Sigmoid colon (tissue), 6 donors: ENCODE measurements at regions not wholly inside any gene's neighbourhood (a gene's known extent, or its start where the extent isn't known, plus 50 kb on each side); places are given as distances from the start of the nearest gene placed in this dataset.

Experiments
- DNase-seq: peaks from one replicate; pipeline ENCODE4 v3.0.0-alpha.2; 2019
- H3K27ac ChIP-seq, 4 donors: fragments of 200-600 bp; sonication (generic); one replicate each; pipeline ENCODE4 v1.5.1; 2016 to 2019; ENCODE audit warnings: mild to moderate bottlenecking in 1 of 4
- H3K27me3 ChIP-seq, 3 donors: fragments of 200-600 bp; sonication (generic); one replicate each; pipeline ENCODE4 v1.5.1; 2019; ENCODE audit warnings: mild to moderate bottlenecking in 1 of 3
- H3K36me3 ChIP-seq, 4 donors: fragments of 200-600 bp; sonication (generic); one replicate each; pipeline ENCODE4 v1.5.1; 2016 to 2019
- H3K4me1 ChIP-seq, 4 donors: fragments of 200-600 bp; sonication (generic); one replicate each; pipeline ENCODE4 v1.5.1; 2017 to 2019
- H3K4me3 ChIP-seq, 4 donors: fragments of 200-600 bp; sonication (generic); one replicate each; pipeline ENCODE4 v1.5.1; 2017 to 2019; ENCODE audit warnings: mild to moderate bottlenecking in 2 of 4, moderate library complexity in 1 of 4
- H3K9me3 ChIP-seq, 4 donors: fragments of 200-600 bp in 3 of 4; sonication (generic) in 3 of 4; one replicate each; pipeline versions ENCODE4 v1.5.1 to v1.6.1; 2013 to 2019
- EP300 ChIP-seq, 4 donors: sonication (generic); formaldehyde crosslinking; IDR thresholded peaks; one replicate each; pipeline ENCODE4 v1.6.1; 2017; ENCODE audit warnings: antibody characterized with exemption in 4 of 4
- POLR2A ChIP-seq, 2 donors: fragments of 450-650 bp; IDR thresholded peaks; one replicate each; pipeline ENCODE4 v1.6.1; 2016; ENCODE audit warnings: antibody characterized with exemption in 2 of 2, mild to moderate bottlenecking in 2 of 2, moderate library complexity in 2 of 2
- POLR2AphosphoS5 ChIP-seq, 4 donors: sonication (generic); formaldehyde crosslinking; IDR thresholded peaks; one replicate each; pipeline ENCODE4 v1.6.1; 2017; ENCODE audit warnings: antibody characterized with exemption in 4 of 4
- WGBS, 2 donors: extraction: QIAGEN DNeasy Blood & Tissue Kit; methylation state at CpG; one replicate each; pipeline ENCODE4 v1.1.7; 2013; 5-methylcytosine and 5-hydroxymethylcytosine counted together
- intact Hi-C: fragments of 100-400 bp; cut with DNase I; formaldehyde crosslinking; loops from one replicate; pipeline ENCODE4 v1.15.1; 2023
- TF ChIP-seq, protein P1 (sequence below), 4 experiments: fragments of 450-650 bp in 3 of 4; fragments of 200-600 bp in 1 of 4; IDR thresholded peaks; one replicate each; pipeline ENCODE4 v1.5.1; 2016 to 2019; ENCODE audit warnings: antibody characterized with exemption in 4 of 4, mild to moderate bottlenecking in 3 of 4, moderate library complexity in 2 of 4
- donor health status: healthy with polysubstance abuse.
- donor health status: healthy.

DNA sequence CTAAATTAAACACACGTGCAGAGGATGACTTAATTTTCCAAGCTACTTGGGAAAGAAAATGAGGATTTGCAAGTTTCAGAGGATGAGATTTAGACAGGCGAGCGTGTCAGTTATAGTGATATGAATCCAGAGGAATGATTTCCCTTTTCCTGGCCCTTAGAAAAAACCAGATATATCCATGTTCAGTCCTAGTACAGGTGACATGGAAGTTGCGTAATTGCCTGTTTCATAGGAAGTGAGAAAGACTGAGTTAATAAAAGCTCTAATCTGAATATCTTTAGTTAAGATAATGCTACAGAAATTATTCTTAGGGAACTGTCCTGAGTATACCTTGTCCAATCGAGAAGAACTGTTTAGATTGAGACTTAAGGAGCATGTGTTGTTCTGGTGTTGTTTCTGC, 490.5 kb downstream of the ZNF385D start:
- intact Hi-C loops, result no loop called here
- no peak for DNase-seq
- no peaks in the 10 kb centered on the region for H3K27me3 ChIP-seq
- H3K9me3 ChIP-seq, result no peaks in the 10 kb centered on the region
- WGBS, 2 donors, result 78 to 85% methylated on average over 5 of the region's 5 CpGs
- H3K4me1 ChIP-seq, result peaks cover 0 to 10% (median 0%) of the 10 kb centered on the region in 4 donors
- no peak overlapping the region for H3K27ac ChIP-seq
- no peak overlapping the region for H3K4me3 ChIP-seq
- TF ChIP-seq POLR2AphosphoS5 (IDR thresholded peaks at IDR 0.05), result no peak
- TF ChIP-seq, protein P1, sequence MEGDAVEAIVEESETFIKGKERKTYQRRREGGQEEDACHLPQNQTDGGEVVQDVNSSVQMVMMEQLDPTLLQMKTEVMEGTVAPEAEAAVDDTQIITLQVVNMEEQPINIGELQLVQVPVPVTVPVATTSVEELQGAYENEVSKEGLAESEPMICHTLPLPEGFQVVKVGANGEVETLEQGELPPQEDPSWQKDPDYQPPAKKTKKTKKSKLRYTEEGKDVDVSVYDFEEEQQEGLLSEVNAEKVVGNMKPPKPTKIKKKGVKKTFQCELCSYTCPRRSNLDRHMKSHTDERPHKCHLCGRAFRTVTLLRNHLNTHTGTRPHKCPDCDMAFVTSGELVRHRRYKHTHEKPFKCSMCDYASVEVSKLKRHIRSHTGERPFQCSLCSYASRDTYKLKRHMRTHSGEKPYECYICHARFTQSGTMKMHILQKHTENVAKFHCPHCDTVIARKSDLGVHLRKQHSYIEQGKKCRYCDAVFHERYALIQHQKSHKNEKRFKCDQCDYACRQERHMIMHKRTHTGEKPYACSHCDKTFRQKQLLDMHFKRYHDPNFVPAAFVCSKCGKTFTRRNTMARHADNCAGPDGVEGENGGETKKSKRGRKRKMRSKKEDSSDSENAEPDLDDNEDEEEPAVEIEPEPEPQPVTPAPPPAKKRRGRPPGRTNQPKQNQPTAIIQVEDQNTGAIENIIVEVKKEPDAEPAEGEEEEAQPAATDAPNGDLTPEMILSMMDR (IDR thresholded peaks at IDR 0.05), result no peak
- no peak for TF ChIP-seq POLR2A (IDR thresholded peaks at IDR 0.05)
- TF ChIP-seq EP300 (IDR thresholded peaks at IDR 0.05), result no peak
- H3K36me3 ChIP-seq, result no peaks in the 10 kb centered on the region

DNA sequence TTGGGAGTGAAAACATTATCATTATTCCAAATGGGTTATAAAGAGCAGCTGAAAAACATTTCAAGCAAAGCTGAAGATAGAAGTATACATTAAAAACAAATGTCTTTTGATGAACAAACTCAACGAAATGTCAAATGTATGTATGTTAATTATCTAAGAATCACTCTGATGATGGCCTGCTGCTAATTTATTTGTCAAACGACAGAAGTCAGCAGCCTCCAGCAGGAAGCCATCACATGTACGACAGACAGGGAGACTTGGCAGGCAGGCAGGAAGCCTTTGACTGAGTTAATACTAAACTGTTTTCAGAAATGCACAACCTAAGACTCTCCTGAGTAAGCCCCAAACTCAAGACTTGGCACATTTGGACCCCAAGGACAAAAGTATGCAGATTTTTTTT, 491.1 kb downstream of the ZNF385D start:
- DNase-seq, result no peak
- intact Hi-C loops, result no loop called here
- Histone ChIP-seq H3K27ac (no peak overlapping the region), H3K9me3 (no peaks in the 10 kb centered on the region), H3K4me3 (no peak overlapping the region), H3K27me3 (no peaks in the 10 kb centered on the region), H3K4me1 (peaks cover 0 to 10% (median 0%) of the 10 kb centered on the region in 4 donors), H3K36me3 (no peaks in the 10 kb centered on the region)
- WGBS, 2 donors, result 25 to 35% methylated on average over 3 of the region's 3 CpGs
- TF ChIP-seq POLR2A (IDR thresholded peaks at IDR 0.05), result no peak
- no peak for TF ChIP-seq EP300 (IDR thresholded peaks at IDR 0.05)
- TF ChIP-seq, protein P1 (IDR thresholded peaks at IDR 0.05), result no peak
- no peak for TF ChIP-seq POLR2AphosphoS5 (IDR thresholded peaks at IDR 0.05)

DNA sequence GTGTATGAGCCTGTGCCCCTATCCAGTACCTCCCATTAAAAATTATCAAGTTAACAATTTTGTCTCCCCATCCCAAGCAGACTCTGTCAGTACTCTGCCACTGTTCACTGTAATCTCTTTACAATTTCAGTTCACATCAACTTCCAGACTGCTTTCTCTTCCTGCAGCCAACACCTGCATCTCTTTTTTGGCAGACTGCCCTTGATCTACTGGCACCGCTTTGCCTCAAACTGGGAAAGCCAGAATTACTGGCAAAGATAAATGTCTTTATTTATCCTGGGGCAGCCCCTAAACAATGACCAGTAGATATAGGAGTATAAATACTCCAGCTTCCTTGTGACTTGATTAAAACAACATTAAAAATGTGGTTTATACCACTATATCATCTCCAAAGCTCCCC, 494.1 kb downstream of the ZNF385D start:
- peaks cover 0 to 10% (median 0%) of the 10 kb centered on the region in 4 donors for H3K4me1 ChIP-seq
- 61% methylated on average over 1 of the region's 1 CpG for WGBS, 2 donors
- no peak for DNase-seq
- H3K36me3 ChIP-seq, result no peaks in the 10 kb centered on the region
- H3K27me3 ChIP-seq, result no peaks in the 10 kb centered on the region
- intact Hi-C loops, result no loop called here
- TF ChIP-seq POLR2A (IDR thresholded peaks at IDR 0.05), result no peak
- peak in 1 of 4 donors; percentile 5 for TF ChIP-seq POLR2AphosphoS5 (IDR thresholded peaks at IDR 0.05)
- TF ChIP-seq EP300 (IDR thresholded peaks at IDR 0.05), result no peak
- TF ChIP-seq, protein P1 (IDR thresholded peaks at IDR 0.05), result no peak
- H3K27ac ChIP-seq, result no peak overlapping the region
- H3K4me3 ChIP-seq, result no peak overlapping the region
- H3K9me3 ChIP-seq, result no peaks in the 10 kb centered on the region

DNA sequence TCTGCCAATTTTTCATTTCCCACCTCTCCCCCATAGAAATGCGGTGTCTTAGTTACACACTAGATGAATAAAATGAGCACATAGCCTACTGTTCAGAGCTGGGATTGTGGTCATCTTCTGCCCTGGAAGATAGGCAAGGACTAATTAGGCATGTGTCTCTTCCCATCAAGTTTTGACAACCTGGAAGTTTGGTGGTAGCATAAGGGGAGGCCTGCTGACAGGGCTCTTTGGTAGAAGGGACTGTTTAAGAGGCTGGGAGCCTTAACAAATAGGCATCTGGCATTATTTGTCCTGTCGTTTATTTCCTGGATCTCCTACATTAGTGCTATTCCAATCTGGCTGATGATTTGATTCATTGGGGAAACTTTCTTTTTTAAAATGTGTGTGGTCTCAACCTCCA, 512.3 kb downstream of the ZNF385D start:
- intact Hi-C loops, result no loop called here
- TF ChIP-seq EP300 (IDR thresholded peaks at IDR 0.05) (no peak), POLR2A (IDR thresholded peaks at IDR 0.05) (no peak), POLR2AphosphoS5 (IDR thresholded peaks at IDR 0.05) (no peak)
- TF ChIP-seq, protein P1 (IDR thresholded peaks at IDR 0.05), result no peak
- WGBS, 2 donors, result 86% methylated on average over 2 of the region's 2 CpGs
- H3K36me3 ChIP-seq, result no peaks in the 10 kb centered on the region
- peaks cover 0 to 4% (median 0%) of the 10 kb centered on the region in 4 donors for H3K9me3 ChIP-seq
- no peak overlapping the region for H3K27ac ChIP-seq
- no peak overlapping the region for H3K4me3 ChIP-seq
- H3K4me1 ChIP-seq, result no peaks in the 10 kb centered on the region
- no peaks in the 10 kb centered on the region for H3K27me3 ChIP-seq
- DNase-seq, result no peak

DNA sequence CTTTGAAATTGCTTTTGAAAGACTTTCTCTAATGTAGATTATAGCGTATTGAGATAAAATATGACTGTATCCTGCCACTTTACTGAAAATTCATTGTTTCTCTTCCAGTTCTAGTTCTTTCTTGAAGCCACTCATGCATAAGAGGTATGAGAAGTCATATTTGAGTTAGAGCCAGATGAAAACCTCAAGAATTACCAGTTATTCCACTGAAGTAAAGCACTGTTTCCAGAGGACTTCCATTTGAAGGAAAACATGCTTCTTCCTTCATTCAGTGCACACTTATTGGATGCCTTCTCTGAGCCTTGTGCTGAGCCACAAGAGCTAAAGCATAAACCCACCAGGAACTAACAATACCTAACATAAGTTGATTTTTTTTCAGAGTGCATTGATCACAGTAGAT, 513.4 kb downstream of the ZNF385D start:
- WGBS, 2 donors, result 80 to 94% methylated on average over 1 of the region's 1 CpG
- no peaks in the 10 kb centered on the region for H3K36me3 ChIP-seq
- peaks cover 0 to 4% (median 0%) of the 10 kb centered on the region in 4 donors for H3K9me3 ChIP-seq
- no peaks in the 10 kb centered on the region for H3K27me3 ChIP-seq
- intact Hi-C loops, result no loop called here
- no peak for DNase-seq
- no peak overlapping the region for H3K4me3 ChIP-seq
- TF ChIP-seq, protein P1 (IDR thresholded peaks at IDR 0.05), result no peak
- TF ChIP-seq POLR2AphosphoS5 (IDR thresholded peaks at IDR 0.05) (no peak), EP300 (IDR thresholded peaks at IDR 0.05) (no peak), POLR2A (IDR thresholded peaks at IDR 0.05) (no peak)
- H3K4me1 ChIP-seq, result no peaks in the 10 kb centered on the region
- H3K27ac ChIP-seq, result no peak overlapping the region
